ENCODE measurements at regions not wholly inside any gene's neighbourhood (a gene's known extent, or its start where the extent isn't known, plus 50 kb on each side); places are given as distances from the start of the nearest gene placed in this dataset.
A peak's percentile ranks its signal among the peaks of the same experiment; 100 is the strongest.

- TF ChIP-seq CTCF (conservative IDR thresholded peaks at IDR 0.05; ENCODE audit: low read depth, low read length) = no peak
- no peak for TF ChIP-seq BHLHE40 (IDR thresholded peaks at IDR 0.05; ENCODE audit: low read depth, low read length)
- no peak for TF ChIP-seq CEBPB (IDR thresholded peaks at IDR 0.05; ENCODE audit: low read depth, low read length)
Measured at GRCh38 chr1:115176189-115176588, 86.9 kb upstream of the TSPAN2 start (continued).

GRCh38 chr1:115175596-115175995 is 86.3 kb upstream of the TSPAN2 start:
- Histone ChIP-seq H3K9ac (ENCODE audit: low read depth, low read length) (no peak overlapping the region), H3K56ac (ENCODE audit: extremely low read depth, insufficient read depth, low read length) (no peak overlapping the region), H3K4me2 (ENCODE audit: low read depth, low read length) (no peak overlapping the region), H2AFZ (replicated peaks; ENCODE audit: low read length, poor library complexity) (no peak overlapping the region), H4K20me1 (ENCODE audit: insufficient read depth, low read length) (no peaks in the 10 kb centered on the region), H4K8ac (ENCODE audit: low read depth in 2 of 2, low read length in 2 of 2) (no peak overlapping the region), H3K9me3 (ENCODE audit: control insufficient read depth, insufficient read depth, low read length) (peaks cover 4% of the 10 kb centered on the region), H3K4me3 (ENCODE audit: insufficient read depth, low read depth, low read length) (no peak overlapping the region), H3K23ac (ENCODE audit: low read depth, low read length) (no peak overlapping the region), H3K27me3 (ENCODE audit: control insufficient read depth, insufficient read depth, low read length) (no peaks in the 10 kb centered on the region), H2BK15ac (ENCODE audit: low read depth, low read length) (peak overlapping the region; percentile 59; the same call in 1 of the 3 replicates), H3K14ac (replicated peaks; ENCODE audit: low read depth, low read length) (no peak overlapping the region), H3K9me1 (ENCODE audit: insufficient read depth, low read length) (peaks cover 12% of the 10 kb centered on the region), H3K4me1 (ENCODE audit: control insufficient read depth, insufficient read depth, low read length) (peaks cover 12% of the 10 kb centered on the region), H3K36me3 (ENCODE audit: control insufficient read depth, insufficient read depth, low read length) (no peaks in the 10 kb centered on the region), H2AK5ac (ENCODE audit: low read depth, low read length) (peak overlapping the region; percentile 74), H2AK9ac (replicated peaks; ENCODE audit: low read depth, low read length, poor library complexity) (no peak overlapping the region), H2BK20ac (ENCODE audit: low read depth, low read length) (peak overlapping the region; percentile 35), H4K91ac (ENCODE audit: insufficient read depth, low read depth, low read length) (peak overlapping the region; percentile 24; the same call in 1 of the 2 replicates), H3K27ac (ENCODE audit: insufficient read depth, low read length) (no peak overlapping the region), H3K4ac (ENCODE audit: low read depth, low read length) (peak overlapping the region; percentile 55), H3K79me1 (ENCODE audit: low read depth in 1 of 2, low read length in 2 of 2) (no peaks in the 10 kb centered on the region), H2BK120ac (ENCODE audit: low read depth, low read length) (peak overlapping the region; percentile 33; the same call in 1 of the 2 replicates), H2BK5ac (ENCODE audit: low read depth, low read length, poor library complexity, severe bottlenecking) (no peak overlapping the region), H4K5ac (ENCODE audit: low read depth, low read length) (no peak overlapping the region), H3K18ac (ENCODE audit: low read depth, low read length) (no peak overlapping the region)
- in situ Hi-C loops (cut with MboI; ENCODE audit: low sequenced_read_pairs) = loop anchor here (10.0 kb wide), 1 partner anchor 159 kb away; the partner anchor contains the start of gene NGF
- no TSS peak for BruUV-seq (replicated peaks)
- dilution Hi-C loops (cut with HindIII; ENCODE audit: low sequenced_read_pairs, unreplicated experiment) = no loop called here
- ChIA-PET CTCF (no interaction called here), POLR2A (ENCODE audit: unreplicated experiment) (no interaction called here)
- no peak for ATAC-seq (ENCODE audit: low read depth)
- intact Hi-C loops (cut with micrococcal nuclease) = no loop called here
- no peak for DNase-seq
- WGBS, 2 experiments (ENCODE audit: extremely low coverage in 2 of 2, insufficient read length in 1 of 2) = no CpG with 5 or more reads among the region's 2 CpGs
- TF ChIP-seq CHD1 (IDR thresholded peaks at IDR 0.05; ENCODE audit: low read depth, low read length) = no peak
- TF ChIP-seq NFE2L2 (IDR thresholded peaks at IDR 0.05; ENCODE audit: low read depth, low read length) = no peak
- TF ChIP-seq MXI1 (IDR thresholded peaks at IDR 0.05; ENCODE audit: borderline replicate concordance, low read depth, low read length) = no peak
- TF ChIP-seq BHLHE40 (IDR thresholded peaks at IDR 0.05; ENCODE audit: low read depth, low read length) = no peak
- no peak for TF ChIP-seq RFX5 (IDR thresholded peaks at IDR 0.05; ENCODE audit: low read depth, low read length)
- TF ChIP-seq RCOR1 (IDR thresholded peaks at IDR 0.05; ENCODE audit: insufficient replicate concordance, low read length) = no peak
- no peak for TF ChIP-seq CEBPB (IDR thresholded peaks at IDR 0.05; ENCODE audit: low read depth, low read length)
- no peak for TF ChIP-seq USF2 (IDR thresholded peaks at IDR 0.05; ENCODE audit: low read depth, low read length)
- TF ChIP-seq MAZ (IDR thresholded peaks at IDR 0.05; ENCODE audit: borderline replicate concordance, low read depth, low read length) = no peak
- TF ChIP-seq CTCF (conservative IDR thresholded peaks at IDR 0.05; ENCODE audit: low read depth, low read length) = no peak
